RWPE1 (cell line): ENCODE measurements at regions not wholly inside any gene's neighbourhood (a gene's known extent, or its start where the extent isn't known, plus 50 kb on each side); places are given as distances from the start of the nearest gene placed in this dataset.

Experiments
- CTCF ChIA-PET: fragments of 350-600 bp; sonication (Branson Sonifier 250); formaldehyde crosslinking; extraction: SDS; loops from one replicate; lab custom pipeline; 2021; lab: Yijun Ruan, JAX
- POLR2A ChIA-PET: fragments of 400-600 bp; formaldehyde crosslinking; extraction: SDS; loops from one replicate; lab custom pipeline; 2020; ENCODE audit warnings: antibody characterized with exemption; ENCODE audit not compliant: low non-redundant PET; lab: Yijun Ruan, JAX
- DNase-seq: peaks from one replicate; pipeline ENCODE4 v3.0.0; 2012; ENCODE audit warnings: low spot score
- H3K27ac ChIP-seq: fragments of 450-650 bp; 2 replicates; pipeline ENCODE4 v1.5.1; 2017
- CTCF ChIP-seq: fragments of 450-650 bp; conservative IDR thresholded peaks from 2 replicates; pipeline ENCODE4 v1.5.1; 2017; ENCODE audit warnings: low read depth, mild to moderate bottlenecking

GRCh38 chr7:110573862-110574528 is 516.9 kb upstream of the LRRN3 start:
- POLR2A ChIA-PET = no interaction called here
- peak; percentile 34 for DNase-seq
- CTCF ChIA-PET = interaction anchor here (0.7 to 1.0 kb wide), 2 partner anchors 61 to 203 kb away, joined by 3 read pairs; no protein-coding TSS in a partner anchor
- H3K27ac ChIP-seq = no peak overlapping the region
- no peak for TF ChIP-seq CTCF

GRCh38 chr7:110587294-110587693 is 503.6 kb upstream of the LRRN3 start:
- ChIA-PET CTCF (interaction anchor here (0.7 kb wide), 1 partner anchor 1981 kb away, joined by 3 read pairs; no protein-coding TSS in a partner anchor), POLR2A (no interaction called here)
- no peak overlapping the region for H3K27ac ChIP-seq
- no peak for TF ChIP-seq CTCF
- DNase-seq = no peak

- no peak overlapping the region for H3K27ac ChIP-seq
- TF ChIP-seq CTCF = no peak
- CTCF ChIA-PET = no interaction called here
- no peak for DNase-seq
- POLR2A ChIA-PET = no interaction called here
Observed at GRCh38 chr7:110590415-110590814, 500.5 kb upstream of the LRRN3 start.

GRCh38 chr7:110591341-110591740 is 499.6 kb upstream of the LRRN3 start:
- no peak for DNase-seq
- CTCF ChIA-PET = interaction anchor here (0.7 kb wide), 1 partner anchor 149 kb away, joined by 6 read pairs; no protein-coding TSS in a partner anchor
- no peak overlapping the region for H3K27ac ChIP-seq
- TF ChIP-seq CTCF = no peak
- POLR2A ChIA-PET = no interaction called here

GRCh38 chr7:110592557-110592956 is 498.4 kb upstream of the LRRN3 start:
- ChIA-PET CTCF (no interaction called here), POLR2A (no interaction called here)
- no peak overlapping the region for H3K27ac ChIP-seq
- TF ChIP-seq CTCF = no peak
- DNase-seq = no peak

- CTCF ChIA-PET = no interaction called here
- no peak for TF ChIP-seq CTCF
- H3K27ac ChIP-seq = no peak overlapping the region
Observed at GRCh38 chr7:110593355-110593754, 497.6 kb upstream of the LRRN3 start.

More at GRCh38 chr7:110593355-110593754, 497.6 kb upstream of the LRRN3 start:
- POLR2A ChIA-PET = no interaction called here
- no peak for DNase-seq
